ENCODE measurements at regions not wholly inside any gene's neighbourhood (a gene's known extent, or its start where the extent isn't known, plus 50 kb on each side); places are given as distances from the start of the nearest gene placed in this dataset.
"Not testable (repeated sequence)": the region's sequence is repeated elsewhere in the genome, so short reads cannot be mapped to it uniquely, and the experiment has no call there.

- Mint-ChIP-seq H3K4me3 (no peak overlapping the region), H3K4me1 (ENCODE audit: low read depth) (no peaks in the 10 kb centered on the region), H3K27ac (no peak overlapping the region), H3K27me3 (ENCODE audit: low read depth) (no peaks in the 10 kb centered on the region), H3K36me3 (ENCODE audit: low read depth) (peaks cover 20% of the 10 kb centered on the region), H3K9me3 (no peaks in the 10 kb centered on the region)
- CTCF ChIA-PET = no interaction called here
- intact Hi-C loops (cut with micrococcal nuclease) = no loop called here
- DNase-seq = no peak
Observed at GRCh38 chr14:71418532-71419245, 511.4 kb downstream of the PCNX1 start.

DNA sequence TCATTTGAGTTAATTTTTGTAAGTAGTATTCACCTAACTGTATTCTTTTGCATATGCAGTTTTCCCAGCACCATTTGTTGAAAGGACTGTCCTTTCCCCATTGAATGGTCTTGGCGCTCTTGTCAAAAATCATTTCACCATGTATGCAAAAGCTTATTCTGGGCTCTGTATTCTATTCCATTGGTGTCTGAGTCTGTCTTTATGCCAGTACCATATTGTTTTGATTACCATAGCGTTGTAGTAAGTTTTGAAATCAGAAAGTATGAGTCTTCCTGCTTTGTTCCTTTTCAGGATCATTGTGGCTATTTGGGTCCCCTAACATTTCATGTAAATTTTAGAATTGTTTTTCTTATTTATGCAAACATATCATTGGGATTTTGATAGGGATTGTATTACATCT lies 508.7 kb upstream of the RGS6 start:
- Mint-ChIP-seq H3K9me3 (peaks cover 23% of the 10 kb centered on the region), H3K36me3 (ENCODE audit: low read depth) (peaks cover 43% of the 10 kb centered on the region), H3K4me1 (ENCODE audit: low read depth) (peaks cover 11% of the 10 kb centered on the region), H3K4me3 (no peak overlapping the region), H3K27ac (no peak overlapping the region), H3K27me3 (ENCODE audit: low read depth) (no peaks in the 10 kb centered on the region)
- no peak for DNase-seq
- intact Hi-C loops (cut with micrococcal nuclease) = no loop called here
- CTCF ChIA-PET = interaction anchor here (0.9 kb wide), 1 partner anchor 46 kb away, joined by 3 read pairs; no protein-coding TSS in a partner anchor

DNA sequence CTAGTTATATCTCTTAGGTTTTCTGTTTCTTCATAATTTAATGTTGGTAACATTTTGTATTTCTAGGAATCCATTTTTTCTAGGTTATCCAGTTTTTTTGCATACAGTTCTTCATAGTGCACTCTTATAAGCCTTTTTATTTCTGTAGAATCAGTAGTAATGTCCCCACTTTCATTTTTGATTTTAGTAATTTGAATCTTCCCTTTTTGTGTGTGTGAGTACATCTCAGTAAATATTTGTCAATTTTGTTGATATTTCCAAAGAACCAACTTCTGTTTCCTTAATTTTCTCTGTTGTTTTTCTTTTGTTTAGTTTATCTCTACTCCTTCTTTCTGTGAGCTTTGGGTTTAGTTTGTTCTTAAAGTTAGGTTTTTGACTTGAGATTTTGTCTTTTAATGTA lies 507.3 kb upstream of the RGS6 start:
- H3K36me3 Mint-ChIP-seq (ENCODE audit: low read depth) = peaks cover 40% of the 10 kb centered on the region
- peaks cover 23% of the 10 kb centered on the region for H3K9me3 Mint-ChIP-seq
- CTCF ChIA-PET = interaction anchor here (0.6 kb wide), 1 partner anchor 268 kb away, joined by 4 read pairs; no protein-coding TSS in a partner anchor
- peaks cover 12% of the 10 kb centered on the region for H3K4me1 Mint-ChIP-seq (ENCODE audit: low read depth)
- no peak overlapping the region for H3K27ac Mint-ChIP-seq
- intact Hi-C loops (cut with micrococcal nuclease) = no loop called here
- DNase-seq = no peak
- no peaks in the 10 kb centered on the region for H3K27me3 Mint-ChIP-seq (ENCODE audit: low read depth)
- no peak overlapping the region for H3K4me3 Mint-ChIP-seq

- peaks cover 39% of the 10 kb centered on the region for H3K36me3 Mint-ChIP-seq (ENCODE audit: low read depth)
- no peaks in the 10 kb centered on the region for H3K27me3 Mint-ChIP-seq (ENCODE audit: low read depth)
- CTCF ChIA-PET = interaction anchor here (0.6 kb wide), 3 partner anchors 51 to 240 kb away, joined by 3 to 4 read pairs (median 3); no protein-coding TSS in a partner anchor
- H3K9me3 Mint-ChIP-seq = peaks cover 23% of the 10 kb centered on the region
- no peak for DNase-seq
- H3K4me3 Mint-ChIP-seq = no peak overlapping the region
- intact Hi-C loops (cut with micrococcal nuclease) = no loop called here
- H3K27ac Mint-ChIP-seq = no peak overlapping the region
- peaks cover 14% of the 10 kb centered on the region for H3K4me1 Mint-ChIP-seq (ENCODE audit: low read depth)
Observed at GRCh38 chr14:71426001-71426400, 506.2 kb upstream of the RGS6 start.

- Mint-ChIP-seq H3K27me3 (ENCODE audit: low read depth) (no peaks in the 10 kb centered on the region), H3K9me3 (peaks cover 13% of the 10 kb centered on the region), H3K4me3 (no peak overlapping the region), H3K27ac (no peak overlapping the region), H3K4me1 (ENCODE audit: low read depth) (peaks cover 11% of the 10 kb centered on the region), H3K36me3 (ENCODE audit: low read depth) (peaks cover 24% of the 10 kb centered on the region)
- DNase-seq = no peak
- CTCF ChIA-PET = interaction anchor here (0.6 kb wide), 1 partner anchor 527 kb away, joined by 5 read pairs; no protein-coding TSS in a partner anchor
- intact Hi-C loops (cut with micrococcal nuclease) = no loop called here
Observed at GRCh38 chr14:71429902-71430301, 502.3 kb upstream of the RGS6 start.

DNA sequence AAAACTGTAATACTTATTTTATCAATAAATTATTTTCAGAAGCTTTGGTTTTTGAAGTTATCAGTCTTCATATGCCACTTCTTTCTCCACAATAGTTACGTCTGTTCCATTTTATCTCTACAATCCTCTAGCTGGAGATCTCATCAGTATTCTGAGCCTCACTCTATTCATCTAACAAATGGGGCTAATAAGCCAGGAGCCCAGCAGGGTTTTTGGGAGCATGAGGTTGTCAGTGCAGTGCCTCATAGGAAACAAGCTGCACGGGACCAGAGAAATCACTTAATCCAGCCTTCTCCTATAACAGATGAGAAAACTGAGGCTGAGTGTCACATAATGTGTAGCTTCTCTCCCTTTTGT lies 501.9 kb upstream of the RGS6 start:
- Mint-ChIP-seq H3K36me3 (ENCODE audit: low read depth) (peaks cover 20% of the 10 kb centered on the region), H3K27me3 (ENCODE audit: low read depth) (no peaks in the 10 kb centered on the region), H3K4me3 (no peak overlapping the region), H3K27ac (no peak overlapping the region), H3K9me3 (peaks cover 9% of the 10 kb centered on the region), H3K4me1 (ENCODE audit: low read depth) (peaks cover 8% of the 10 kb centered on the region)
- intact Hi-C loops (cut with micrococcal nuclease) = no loop called here
- DNase-seq = no peak
- CTCF ChIA-PET = interaction anchor here (0.6 kb wide), 1 partner anchor 528 kb away, joined by 5 read pairs; no protein-coding TSS in a partner anchor

DNA sequence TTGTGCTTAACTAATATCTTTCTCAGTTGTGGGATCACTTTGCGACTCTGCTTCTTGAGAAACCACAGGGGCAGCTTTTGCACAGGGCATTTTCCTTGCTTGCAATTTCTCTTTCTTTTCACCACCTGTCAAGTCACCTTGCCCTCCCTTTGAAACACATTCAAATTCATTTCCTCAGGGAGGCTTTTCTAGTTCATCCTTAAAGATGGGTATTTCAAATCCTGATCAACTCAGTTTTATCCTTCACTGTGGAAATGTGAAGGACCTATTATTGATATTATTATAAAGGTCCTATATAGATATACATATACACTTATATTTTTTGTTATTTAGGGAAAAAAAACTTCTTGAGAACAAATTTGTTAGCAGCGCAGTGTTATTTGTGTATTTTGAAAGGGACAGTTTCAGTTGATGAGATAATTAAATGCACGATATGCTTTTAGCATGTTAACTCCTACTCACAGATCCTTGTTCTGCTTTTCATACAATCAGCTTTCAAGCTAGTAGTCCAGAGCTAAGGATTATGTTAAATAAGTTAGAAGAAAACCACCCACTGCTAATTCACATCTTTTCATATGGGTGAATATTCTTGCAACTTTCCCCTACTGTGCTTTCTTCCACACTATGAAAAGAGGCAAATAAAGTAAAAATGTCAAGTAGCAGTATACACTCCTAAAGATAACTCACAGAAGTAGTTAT lies 501.4 kb upstream of the RGS6 start:
- intact Hi-C loops (cut with micrococcal nuclease) = no loop called here

DNA sequence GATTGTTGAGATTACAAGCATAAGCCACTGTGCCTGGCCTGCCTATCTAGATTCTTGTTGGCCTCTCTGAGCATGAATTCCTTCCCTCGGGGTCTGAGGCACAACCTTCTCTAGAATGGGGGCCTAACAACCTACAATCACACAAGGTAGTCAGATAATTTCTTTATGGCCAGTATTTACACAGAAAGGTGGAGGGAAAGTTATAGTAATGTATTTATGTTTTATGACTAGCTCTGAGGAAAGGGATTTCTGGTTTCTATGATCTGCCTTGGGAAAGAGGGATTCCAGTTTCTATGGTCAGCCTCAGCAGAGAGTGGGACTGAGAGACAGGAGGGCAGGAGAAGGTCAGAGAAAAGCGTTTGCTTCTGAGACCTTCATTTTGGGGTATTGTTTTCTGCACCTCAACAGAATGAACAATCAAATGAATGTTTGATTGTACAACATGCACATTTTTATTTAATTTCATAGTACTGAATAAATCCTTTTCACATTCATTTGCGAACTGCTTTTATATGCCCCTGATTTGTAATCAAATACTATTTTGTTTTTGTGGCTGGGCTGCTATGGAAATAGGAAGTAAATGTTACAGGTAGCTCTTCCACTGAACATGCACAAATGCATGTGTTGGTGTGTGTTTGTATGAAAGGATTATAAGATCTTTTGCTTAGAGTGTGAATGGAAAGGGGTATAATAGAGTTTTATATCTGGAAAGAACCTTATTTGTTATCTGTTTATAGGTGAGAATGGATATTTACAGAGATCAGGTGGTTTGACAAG lies 499.7 kb upstream of the RGS6 start:
- peaks cover 7% of the 10 kb centered on the region for H3K36me3 Mint-ChIP-seq (ENCODE audit: low read depth)
- H3K4me1 Mint-ChIP-seq (ENCODE audit: low read depth) = peaks cover 10% of the 10 kb centered on the region
- H3K9me3 Mint-ChIP-seq = peaks cover under 1% of the 10 kb centered on the region
- H3K4me3 Mint-ChIP-seq = no peak overlapping the region
- H3K27ac Mint-ChIP-seq = no peak overlapping the region
- intact Hi-C loops (cut with micrococcal nuclease) = no loop called here
- CTCF ChIA-PET = no interaction called here
- no peak for DNase-seq
- no peaks in the 10 kb centered on the region for H3K27me3 Mint-ChIP-seq (ENCODE audit: low read depth)

More for the DNA sequence above, 501.4 kb upstream of the RGS6 start:
- Mint-ChIP-seq H3K4me1 (ENCODE audit: low read depth) (peaks cover 8% of the 10 kb centered on the region), H3K36me3 (ENCODE audit: low read depth) (peaks cover 19% of the 10 kb centered on the region), H3K4me3 (no peak overlapping the region), H3K27ac (no peak overlapping the region), H3K27me3 (ENCODE audit: low read depth) (no peaks in the 10 kb centered on the region), H3K9me3 (peaks cover 6% of the 10 kb centered on the region)
- no peak for DNase-seq
- CTCF ChIA-PET = no interaction called here

- CTCF ChIA-PET = no interaction called here
- Mint-ChIP-seq H3K4me1 (ENCODE audit: low read depth) (peaks cover 12% of the 10 kb centered on the region), H3K27ac (no peak overlapping the region), H3K9me3 (no peaks in the 10 kb centered on the region), H3K27me3 (ENCODE audit: low read depth) (no peaks in the 10 kb centered on the region), H3K4me3 (no peak overlapping the region), H3K36me3 (ENCODE audit: low read depth) (peaks cover 7% of the 10 kb centered on the region)
- DNase-seq = no peak
- intact Hi-C loops (cut with micrococcal nuclease) = no loop called here
Observed at GRCh38 chr14:71433303-71433702, 498.9 kb upstream of the RGS6 start.

DNA sequence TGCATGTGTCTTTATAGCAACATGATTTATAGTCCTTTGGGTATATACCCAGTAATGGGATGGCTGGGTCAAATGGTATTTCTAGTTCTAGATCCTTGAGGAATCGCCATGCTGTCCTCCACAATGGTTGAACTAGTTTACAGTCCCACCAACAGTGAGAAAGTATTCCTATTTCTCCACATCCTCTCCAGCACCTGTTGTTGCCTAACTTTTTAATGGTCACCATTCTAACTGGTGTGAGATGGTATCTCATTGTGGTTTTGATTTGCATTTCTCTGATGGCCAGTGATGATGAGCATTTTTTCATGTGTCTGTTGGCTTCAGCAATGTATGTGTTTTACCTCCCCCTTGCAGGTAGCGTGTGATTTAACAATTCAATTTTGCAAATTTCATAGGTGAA lies 496.6 kb upstream of the RGS6 start:
- intact Hi-C loops (cut with micrococcal nuclease); CTCF ChIA-PET; DNase-seq; H3K9me3 Mint-ChIP-seq; H3K4me1 Mint-ChIP-seq (ENCODE audit: low read depth); H3K36me3 Mint-ChIP-seq (ENCODE audit: low read depth); H3K4me3 Mint-ChIP-seq; H3K27me3 Mint-ChIP-seq (ENCODE audit: low read depth); H3K27ac Mint-ChIP-seq: not testable (repeated sequence)

- peaks cover 5% of the 10 kb centered on the region for H3K4me1 Mint-ChIP-seq (ENCODE audit: low read depth)
- no peaks in the 10 kb centered on the region for H3K9me3 Mint-ChIP-seq
- CTCF ChIA-PET = interaction anchor here (1.0 kb wide), 1 partner anchor 12 kb away, joined by 5 read pairs; no protein-coding TSS in a partner anchor
- DNase-seq = no peak
- intact Hi-C loops (cut with micrococcal nuclease) = no loop called here
- no peak overlapping the region for H3K4me3 Mint-ChIP-seq
- H3K27me3 Mint-ChIP-seq (ENCODE audit: low read depth) = no peaks in the 10 kb centered on the region
- H3K36me3 Mint-ChIP-seq (ENCODE audit: low read depth) = peaks cover 8% of the 10 kb centered on the region
- H3K27ac Mint-ChIP-seq = no peak overlapping the region
Observed at GRCh38 chr14:71437870-71438269, 494.4 kb upstream of the RGS6 start.

- peaks cover 8% of the 10 kb centered on the region for H3K36me3 Mint-ChIP-seq (ENCODE audit: low read depth)
- H3K27ac Mint-ChIP-seq = no peak overlapping the region
- H3K27me3 Mint-ChIP-seq (ENCODE audit: low read depth) = no peaks in the 10 kb centered on the region
- no peaks in the 10 kb centered on the region for H3K9me3 Mint-ChIP-seq
- CTCF ChIA-PET = no interaction called here
- peaks cover 4% of the 10 kb centered on the region for H3K4me1 Mint-ChIP-seq (ENCODE audit: low read depth)
- intact Hi-C loops (cut with micrococcal nuclease) = no loop called here
- H3K4me3 Mint-ChIP-seq = no peak overlapping the region
- no peak for DNase-seq
Observed at GRCh38 chr14:71438684-71439083, 493.5 kb upstream of the RGS6 start.
